Esophagus squamous epithelium (tissue), 4 donors: ENCODE measurements at regions not wholly inside any gene's neighbourhood (a gene's known extent, or its start where the extent isn't known, plus 50 kb on each side); places are given as distances from the start of the nearest gene placed in this dataset.

ENCODE experiments used
- POLR2A ChIP-seq, 4 donors: fragments of 450-650 bp; IDR thresholded peaks; one replicate each; pipeline ENCODE4 v1.6.1; 2017; ENCODE audit warnings: antibody characterized with exemption in 4 of 4, mild to moderate bottlenecking in 4 of 4, moderate library complexity in 3 of 4
- TF ChIP-seq, protein P1 (sequence below), 6 experiments: fragments of 450-650 bp in 4 of 6; fragments of 200-600 bp in 2 of 6; sonication (generic) in 2 of 6; IDR thresholded peaks; one replicate each; pipeline ENCODE4 v1.5.1; 2016 to 2019; ENCODE audit warnings: antibody characterized with exemption in 6 of 6, mild to moderate bottlenecking in 4 of 6, moderate library complexity in 4 of 6

DNA sequence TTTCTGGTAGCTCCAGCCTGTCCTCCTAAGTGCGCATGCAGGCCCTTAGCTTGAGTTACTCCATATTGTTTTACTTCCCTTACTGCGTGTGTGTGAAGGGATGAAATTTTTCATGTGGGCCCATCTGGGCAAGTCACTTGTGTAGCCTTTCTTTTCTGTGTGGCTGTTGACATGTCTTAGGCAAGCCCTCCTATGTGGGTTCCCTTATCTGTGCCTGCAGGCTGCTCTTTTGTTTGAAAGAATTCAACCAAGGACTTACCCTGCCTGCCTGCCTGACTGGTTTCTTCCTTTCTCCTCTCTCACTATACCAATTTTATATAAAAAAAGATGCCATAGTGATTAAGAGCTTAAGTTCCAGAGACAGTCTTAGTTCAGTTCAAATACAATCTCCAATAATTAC, 249.3 kb downstream of the ATG4C start:
- TF ChIP-seq, protein P1, sequence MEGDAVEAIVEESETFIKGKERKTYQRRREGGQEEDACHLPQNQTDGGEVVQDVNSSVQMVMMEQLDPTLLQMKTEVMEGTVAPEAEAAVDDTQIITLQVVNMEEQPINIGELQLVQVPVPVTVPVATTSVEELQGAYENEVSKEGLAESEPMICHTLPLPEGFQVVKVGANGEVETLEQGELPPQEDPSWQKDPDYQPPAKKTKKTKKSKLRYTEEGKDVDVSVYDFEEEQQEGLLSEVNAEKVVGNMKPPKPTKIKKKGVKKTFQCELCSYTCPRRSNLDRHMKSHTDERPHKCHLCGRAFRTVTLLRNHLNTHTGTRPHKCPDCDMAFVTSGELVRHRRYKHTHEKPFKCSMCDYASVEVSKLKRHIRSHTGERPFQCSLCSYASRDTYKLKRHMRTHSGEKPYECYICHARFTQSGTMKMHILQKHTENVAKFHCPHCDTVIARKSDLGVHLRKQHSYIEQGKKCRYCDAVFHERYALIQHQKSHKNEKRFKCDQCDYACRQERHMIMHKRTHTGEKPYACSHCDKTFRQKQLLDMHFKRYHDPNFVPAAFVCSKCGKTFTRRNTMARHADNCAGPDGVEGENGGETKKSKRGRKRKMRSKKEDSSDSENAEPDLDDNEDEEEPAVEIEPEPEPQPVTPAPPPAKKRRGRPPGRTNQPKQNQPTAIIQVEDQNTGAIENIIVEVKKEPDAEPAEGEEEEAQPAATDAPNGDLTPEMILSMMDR (IDR thresholded peaks at IDR 0.05) = no peak
- TF ChIP-seq POLR2A (IDR thresholded peaks at IDR 0.05) = no peak
